DOHH2 (cell line): ENCODE measurements at regions not wholly inside any gene's neighbourhood (a gene's known extent, or its start where the extent isn't known, plus 50 kb on each side); places are given as distances from the start of the nearest gene placed in this dataset.
"Not testable (repeated sequence)": the region's sequence is repeated elsewhere in the genome, so short reads cannot be mapped to it uniquely, and the experiment has no call there.

Experiments used
- EZH2phosphoT487 ChIP-seq: fragments of 200-600 bp; sonication (generic); IDR thresholded peaks from 2 replicates; pipeline ENCODE4 v1.6.1; 2017; ENCODE audit warnings: borderline replicate concordance, mild to moderate bottlenecking, antibody characterized with exemption, low read length, moderate library complexity, mixed read lengths
- TF ChIP-seq, protein P1 (sequence below): fragments of 200-600 bp; sonication (generic); IDR thresholded peaks from one replicate; pipeline ENCODE4 v1.5.1; 2014; ENCODE audit warnings: antibody characterized with exemption, mild to moderate bottlenecking, low read depth, low read length; ENCODE audit not compliant: poor library complexity, severe bottlenecking

DNA sequence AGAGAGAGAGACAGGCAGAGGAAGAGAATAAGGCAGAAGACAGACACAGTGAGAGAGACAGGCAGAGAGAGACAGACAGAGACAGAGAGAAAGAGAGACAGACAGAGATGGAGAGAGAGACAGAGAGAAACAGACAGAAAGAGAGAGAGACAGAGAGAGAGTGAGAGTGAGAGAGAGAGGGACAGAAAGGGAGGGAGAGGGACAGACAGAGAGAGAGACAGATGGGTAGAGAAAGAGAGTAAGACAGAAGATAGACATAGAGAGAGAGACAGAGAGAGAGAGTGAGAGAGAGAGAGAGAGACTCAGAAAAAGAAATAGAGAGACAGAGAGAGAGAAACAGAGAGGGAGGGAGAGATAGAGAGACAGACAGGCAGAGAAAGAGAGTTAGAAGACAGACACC, 1948.5 kb upstream of the DEFB115 start:
- TF ChIP-seq, protein P1, sequence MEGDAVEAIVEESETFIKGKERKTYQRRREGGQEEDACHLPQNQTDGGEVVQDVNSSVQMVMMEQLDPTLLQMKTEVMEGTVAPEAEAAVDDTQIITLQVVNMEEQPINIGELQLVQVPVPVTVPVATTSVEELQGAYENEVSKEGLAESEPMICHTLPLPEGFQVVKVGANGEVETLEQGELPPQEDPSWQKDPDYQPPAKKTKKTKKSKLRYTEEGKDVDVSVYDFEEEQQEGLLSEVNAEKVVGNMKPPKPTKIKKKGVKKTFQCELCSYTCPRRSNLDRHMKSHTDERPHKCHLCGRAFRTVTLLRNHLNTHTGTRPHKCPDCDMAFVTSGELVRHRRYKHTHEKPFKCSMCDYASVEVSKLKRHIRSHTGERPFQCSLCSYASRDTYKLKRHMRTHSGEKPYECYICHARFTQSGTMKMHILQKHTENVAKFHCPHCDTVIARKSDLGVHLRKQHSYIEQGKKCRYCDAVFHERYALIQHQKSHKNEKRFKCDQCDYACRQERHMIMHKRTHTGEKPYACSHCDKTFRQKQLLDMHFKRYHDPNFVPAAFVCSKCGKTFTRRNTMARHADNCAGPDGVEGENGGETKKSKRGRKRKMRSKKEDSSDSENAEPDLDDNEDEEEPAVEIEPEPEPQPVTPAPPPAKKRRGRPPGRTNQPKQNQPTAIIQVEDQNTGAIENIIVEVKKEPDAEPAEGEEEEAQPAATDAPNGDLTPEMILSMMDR = not testable (repeated sequence)
- not testable (repeated sequence) for TF ChIP-seq EZH2phosphoT487
